Urothelium cell line (cell line): ENCODE measurements at regions not wholly inside any gene's neighbourhood (a gene's known extent, or its start where the extent isn't known, plus 50 kb on each side); places are given as distances from the start of the nearest gene placed in this dataset.

Experiments used
- DNase-seq: peaks from one replicate; pipeline ENCODE4 v3.0.0; 2011; ENCODE audit warnings: low spot score, mixed read lengths
- FAIRE-seq: peaks from 2 replicates; lab custom pipeline; 2011; peaks lifted over from hg19 to GRCh38; lab: Jason Lieb, UNC

DNA sequence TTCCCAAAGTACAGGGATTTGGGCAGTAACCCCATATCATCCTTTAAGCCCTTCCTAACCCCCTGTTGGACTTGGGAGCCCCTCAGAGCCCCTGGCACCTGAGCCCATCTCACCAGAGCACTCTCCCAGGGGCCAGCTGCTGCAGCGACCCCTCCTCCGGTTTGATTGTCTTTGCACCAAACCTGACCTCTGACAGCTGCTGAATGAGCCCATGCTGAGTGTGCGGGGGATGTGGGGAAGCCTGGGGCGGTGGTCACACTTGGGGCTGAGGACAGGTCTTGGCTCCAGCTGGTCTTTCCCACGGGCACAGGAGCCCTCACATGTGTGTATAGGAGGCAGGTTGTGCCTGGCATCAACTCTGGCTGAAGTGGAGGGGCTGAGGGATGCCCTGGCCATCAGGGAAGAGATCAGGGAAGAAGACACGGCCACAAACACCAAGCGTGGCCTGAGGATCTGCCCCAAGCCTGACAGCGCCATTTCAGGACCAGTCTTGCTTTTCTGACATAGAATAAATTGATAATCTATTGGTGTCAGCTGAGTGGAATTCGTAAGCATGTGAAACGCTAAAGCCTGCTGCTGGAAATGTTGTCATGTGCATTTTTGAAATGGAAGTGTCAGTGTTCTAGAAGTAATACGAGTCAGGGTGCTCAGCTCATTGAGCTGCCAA is 102.4 kb downstream of the ACKR3 start:
- no peak for FAIRE-seq
- no peak for DNase-seq

DNA sequence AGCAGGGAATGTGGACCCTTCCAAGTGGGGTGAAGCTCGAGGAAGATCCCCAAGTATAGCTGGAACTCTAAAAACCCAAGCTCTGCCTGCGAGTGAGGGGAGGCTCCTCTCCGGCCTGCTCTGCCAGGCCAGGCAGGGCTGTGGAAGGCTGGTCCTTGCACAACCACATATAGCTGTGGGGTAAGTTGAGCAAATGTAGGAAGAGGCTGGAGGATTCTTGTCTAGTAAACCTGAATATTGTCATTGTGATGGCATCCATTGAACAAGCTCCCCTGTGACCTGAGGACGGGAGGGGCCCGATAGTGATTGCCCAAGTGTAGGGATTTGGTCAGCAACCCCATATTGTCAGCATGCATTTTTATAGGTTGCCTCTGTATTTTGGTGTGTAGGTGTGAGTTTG is 103.0 kb downstream of the ACKR3 start:
- no peak for FAIRE-seq
- no peak for DNase-seq

DNA sequence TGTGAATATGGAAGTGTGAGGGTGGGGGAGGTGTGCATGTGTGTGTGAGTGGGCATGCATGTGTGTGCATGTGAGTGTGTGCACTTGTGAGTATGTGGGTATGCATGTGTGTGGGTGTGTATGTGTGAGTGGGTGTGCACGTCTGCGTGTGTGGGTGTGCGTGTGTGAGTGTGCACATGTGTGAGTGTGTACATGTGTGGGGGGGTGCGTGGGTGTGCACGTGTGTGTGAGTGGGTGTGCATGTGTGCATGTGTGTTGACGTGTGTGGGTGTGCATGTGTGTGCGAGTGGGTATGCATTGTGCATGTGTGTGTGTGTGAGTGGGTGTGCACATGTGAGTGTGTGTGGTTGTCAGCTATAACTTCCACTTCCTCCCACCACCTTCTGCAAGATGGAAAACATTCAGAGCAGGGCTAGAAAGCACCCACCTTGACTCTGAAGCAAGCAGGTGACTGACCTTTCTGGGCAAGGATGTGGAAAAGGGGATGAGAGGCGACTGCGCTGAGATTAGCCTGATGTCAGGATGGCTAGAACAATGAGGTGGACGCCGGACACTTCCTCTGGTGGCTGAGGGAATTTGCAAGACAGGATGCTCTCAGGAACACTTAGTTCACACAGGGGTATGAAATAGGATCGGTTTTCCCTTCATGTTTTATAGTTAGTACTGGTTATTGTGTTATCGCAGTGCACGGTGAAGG is 103.6 kb downstream of the ACKR3 start:
- FAIRE-seq (peak; percentile 98), DNase-seq (no peak)

DNA sequence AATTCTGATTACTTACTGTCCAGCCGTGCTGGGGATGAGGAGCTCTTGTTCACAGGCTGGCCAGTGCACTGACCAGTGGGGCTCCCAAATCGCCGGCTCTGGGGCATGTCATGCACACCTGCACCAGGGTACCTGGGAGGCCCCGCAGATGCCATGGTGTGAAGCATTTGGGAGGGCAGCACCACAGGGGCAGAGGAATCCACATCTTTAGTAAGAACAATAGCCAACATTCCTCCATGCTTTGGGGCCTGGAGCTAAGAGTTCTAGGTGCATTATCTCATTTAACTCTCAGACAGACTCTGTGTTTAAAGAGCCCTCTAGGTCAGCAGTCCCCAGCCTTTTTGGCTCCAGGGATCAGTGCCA is 104.2 kb downstream of the ACKR3 start:
- no peak for DNase-seq
- no peak for FAIRE-seq

DNA sequence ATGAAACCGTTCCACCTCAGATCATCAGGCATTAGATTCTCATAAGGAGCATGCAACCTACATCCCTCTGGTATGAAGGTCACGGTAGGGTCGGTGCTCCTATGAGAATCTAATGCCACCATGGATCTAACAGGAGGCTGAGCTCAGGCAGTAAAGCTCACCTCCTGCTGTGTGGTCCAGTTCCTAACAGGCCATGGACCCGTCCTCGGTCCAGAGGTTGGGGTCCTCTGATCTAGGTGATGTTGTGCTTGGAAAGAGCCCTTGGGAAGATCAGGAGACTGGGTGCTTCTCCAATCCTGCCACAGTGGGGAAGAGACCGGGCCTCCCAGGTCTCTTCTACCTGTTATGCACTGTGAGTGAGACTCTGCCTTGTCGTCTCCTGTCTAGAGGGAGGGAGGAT is 104.6 kb downstream of the ACKR3 start:
- DNase-seq (no peak), FAIRE-seq (no peak)

- DNase-seq (no peak), FAIRE-seq (no peak)
These were observed 105.0 kb downstream of the ACKR3 start for GRCh38 chr2:236674646-236675045.

GRCh38 chr2:236675051-236675450 is 105.4 kb downstream of the ACKR3 start:
- DNase-seq, result peak; percentile 44

DNA sequence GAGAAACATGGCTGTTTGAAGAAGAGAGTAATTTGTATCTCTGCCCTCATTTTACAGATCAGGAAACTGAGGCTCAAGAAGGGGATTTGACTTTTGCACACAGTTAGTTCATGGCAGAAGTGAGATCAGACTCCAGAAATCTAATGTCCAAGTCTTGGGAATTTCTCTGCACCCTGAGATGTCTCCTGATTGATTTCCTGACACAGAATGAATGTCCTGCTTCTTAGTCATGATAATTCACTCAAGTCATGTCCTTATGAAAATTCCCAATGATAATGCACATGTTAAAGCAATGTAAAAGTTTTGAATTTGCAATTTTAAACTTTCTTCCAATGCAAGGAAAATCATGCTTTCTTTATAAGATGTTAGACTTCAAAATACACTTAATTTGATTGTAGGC is 105.9 kb downstream of the ACKR3 start:
- DNase-seq (no peak), FAIRE-seq (no peak)

More at GRCh38 chr2:236675051-236675450, 105.4 kb downstream of the ACKR3 start:
- FAIRE-seq, result no peak

GRCh38 chr2:236676136-236676873 is 106.7 kb downstream of the ACKR3 start:
- no peak for FAIRE-seq
- DNase-seq, result no peak

GRCh38 chr2:236677368-236677767 is 107.7 kb downstream of the ACKR3 start:
- DNase-seq (no peak), FAIRE-seq (no peak)

GRCh38 chr2:236678307-236678975 is 108.8 kb downstream of the ACKR3 start:
- no peak for FAIRE-seq

DNA sequence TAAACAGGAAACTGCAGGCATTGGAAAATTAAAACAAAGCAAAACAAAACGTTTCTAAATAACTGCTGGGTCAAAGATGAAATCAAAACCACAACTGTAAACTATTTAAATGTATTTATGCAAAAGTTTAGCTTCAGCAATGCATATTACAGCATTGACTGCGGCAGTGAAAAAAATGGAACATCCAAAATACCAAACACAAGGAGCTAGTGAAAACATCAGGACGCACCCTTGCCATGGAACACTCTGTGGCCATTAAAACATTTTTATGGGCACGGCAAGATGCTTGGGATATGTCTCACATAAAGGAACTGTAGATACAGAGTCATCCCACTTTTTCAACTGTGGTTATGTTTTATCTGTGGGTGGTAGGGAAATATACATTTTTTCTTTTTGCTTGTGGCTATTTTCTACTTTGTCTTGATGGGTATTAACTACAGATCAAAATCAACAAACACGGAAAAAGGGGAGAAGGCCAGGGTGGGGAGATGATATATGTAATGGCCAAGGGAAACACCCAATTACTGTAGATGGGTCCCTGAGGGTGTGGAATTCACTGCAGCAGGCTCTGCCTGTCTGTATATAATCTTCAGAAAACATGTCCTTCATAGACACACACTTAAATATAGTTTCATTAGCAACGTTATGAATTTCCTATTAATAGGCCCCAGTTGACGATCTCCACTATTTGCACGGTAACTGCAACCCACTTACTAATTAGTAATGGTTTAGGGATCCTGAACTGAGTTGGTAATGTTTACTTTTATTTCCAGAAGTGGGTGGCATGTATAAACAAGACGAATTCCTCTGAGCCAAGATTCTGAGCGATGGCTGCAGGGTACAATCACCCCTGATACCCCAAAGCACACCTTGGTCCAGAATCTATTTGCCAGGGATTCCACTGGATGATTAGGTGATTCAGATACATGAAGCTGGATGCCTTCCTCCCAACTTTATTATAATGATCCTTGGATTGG is 110.5 kb downstream of the ACKR3 start:
- no peak for FAIRE-seq

More at GRCh38 chr2:236678307-236678975, 108.8 kb downstream of the ACKR3 start:
- no peak for DNase-seq

GRCh38 chr2:236682651-236683422 is 113.2 kb downstream of the ACKR3 start:
- FAIRE-seq, result peak; percentile 68
- DNase-seq, result peak; percentile 76

More for the DNA sequence above, 110.5 kb downstream of the ACKR3 start:
- peak; percentile 35 for DNase-seq

DNA sequence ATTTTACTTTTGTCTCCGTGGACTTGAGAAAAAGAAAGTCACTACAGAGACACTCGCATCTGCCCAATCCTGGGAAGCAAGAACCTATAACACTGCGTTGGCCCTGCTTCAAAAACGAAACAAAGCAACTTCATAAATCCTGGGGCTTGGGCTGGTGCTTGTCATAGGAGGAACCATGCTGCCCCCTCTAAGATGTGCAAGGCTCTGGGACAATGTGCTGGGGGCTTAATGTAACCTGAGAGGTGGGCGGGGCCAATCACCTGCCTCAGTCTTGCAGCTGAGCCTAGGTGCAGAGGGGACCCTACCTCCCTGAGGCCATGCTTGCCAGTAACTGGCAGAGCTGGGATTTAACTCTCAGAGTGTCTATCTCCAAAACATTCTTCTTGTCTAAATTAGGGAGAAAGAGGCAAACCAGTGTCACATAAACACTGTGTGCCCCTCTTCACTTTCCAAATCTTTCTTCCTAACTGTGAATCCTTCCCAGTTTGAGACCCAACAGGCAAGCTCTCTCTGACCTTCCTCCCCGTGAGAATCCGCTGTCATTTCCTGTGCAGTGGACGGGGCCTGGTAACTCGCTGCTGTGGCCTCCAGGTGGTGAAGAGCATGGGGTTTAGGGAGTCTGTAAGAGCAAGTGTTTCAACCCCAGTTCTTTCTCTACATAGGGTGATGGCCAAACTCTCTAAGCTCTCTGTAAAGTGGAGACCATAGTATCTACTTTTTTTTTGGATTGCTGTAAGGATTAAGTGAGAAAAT is 115.1 kb downstream of the ACKR3 start:
- no peak for FAIRE-seq
- no peak for DNase-seq

DNA sequence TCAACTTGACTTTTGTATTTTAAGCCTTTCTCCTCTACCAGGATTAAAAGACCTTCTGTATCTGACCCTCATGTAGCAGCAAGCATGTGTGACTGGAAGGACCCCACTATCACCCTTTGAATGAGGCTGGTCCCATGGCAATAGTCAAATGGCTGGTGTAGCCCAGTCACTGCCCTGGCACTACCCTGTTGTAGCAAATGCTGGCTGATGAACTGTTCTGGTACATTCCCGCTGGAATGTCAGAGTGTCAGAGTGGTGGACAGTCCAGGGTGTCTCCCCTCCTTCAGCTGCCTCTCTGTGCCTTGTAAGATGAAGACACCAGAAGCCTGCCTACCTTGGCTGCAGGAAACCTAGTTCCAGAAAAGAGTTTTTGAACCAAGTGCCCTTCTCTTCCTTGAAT is 115.7 kb downstream of the ACKR3 start:
- FAIRE-seq (no peak), DNase-seq (no peak)

GRCh38 chr2:236685979-236686520 is 116.4 kb downstream of the ACKR3 start:
- FAIRE-seq, result no peak
- no peak for DNase-seq

DNA sequence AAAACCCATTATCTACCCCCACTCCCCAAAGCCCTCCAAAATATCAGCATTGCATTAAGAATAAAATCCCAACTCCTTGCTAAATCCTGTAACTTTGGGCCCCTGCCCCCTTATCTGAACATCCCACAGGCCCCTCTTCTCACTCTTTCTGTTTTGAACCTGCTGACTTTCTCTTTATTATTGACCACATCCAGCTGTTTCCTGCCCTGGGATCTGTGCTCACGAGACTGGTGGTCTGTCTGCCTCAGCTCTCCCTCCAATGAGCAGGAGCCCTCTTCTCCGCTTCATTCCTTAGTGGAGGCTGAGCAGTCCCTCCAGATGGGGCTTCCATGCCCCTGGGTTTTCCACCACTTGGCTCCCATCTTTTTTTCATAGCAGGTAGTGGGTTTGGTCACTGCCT is 116.9 kb downstream of the ACKR3 start:
- FAIRE-seq (no peak), DNase-seq (no peak)

DNA sequence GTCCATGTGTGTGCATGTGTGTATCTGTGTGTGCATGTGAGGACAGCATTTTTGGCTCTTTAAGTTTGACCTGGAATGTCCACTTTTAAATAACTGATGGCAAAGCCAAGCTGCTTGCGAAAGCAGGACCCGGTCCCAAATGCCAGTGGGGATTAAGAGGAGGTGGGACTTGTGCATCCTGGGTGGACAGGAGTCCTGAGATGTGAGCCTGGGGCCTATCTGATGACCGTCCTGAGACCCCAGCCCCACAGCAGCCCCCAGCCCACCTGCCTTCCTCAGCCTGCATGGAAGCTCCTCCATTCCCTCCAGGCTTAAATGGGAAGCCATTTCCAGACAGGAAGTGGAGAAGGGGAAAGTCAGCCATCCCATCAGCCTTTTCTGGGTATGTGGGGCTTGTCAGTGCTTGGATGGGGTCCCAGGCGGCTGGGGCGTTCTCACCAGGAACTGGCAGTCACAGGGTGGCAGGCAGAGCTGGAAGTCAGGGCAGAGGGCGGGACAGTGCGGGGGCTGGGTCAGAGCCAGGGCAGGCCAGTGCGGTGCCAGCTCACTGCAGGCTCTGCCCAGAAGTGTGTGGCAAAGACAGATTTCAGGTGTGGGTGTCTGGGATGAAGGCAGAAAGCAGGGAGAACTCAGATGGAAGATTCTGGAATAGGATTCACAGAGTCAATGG is 117.8 kb downstream of the ACKR3 start:
- DNase-seq (no peak), FAIRE-seq (no peak)
